Activated T-helper 17 cell treated with anti-CD3 and anti-CD28 coated beads, Interleukin-2, amount 50 U/mL, for 72 hours (primary cell): ENCODE measurements at regions not wholly inside any gene's neighbourhood (a gene's known extent, or its start where the extent isn't known, plus 50 kb on each side); places are given as distances from the start of the nearest gene placed in this dataset.

ENCODE experiments used
- ATAC-seq: fragments of 150-1000 bp; cut with Tn5 transposase; replicated peaks from 2 replicates; pipeline ENCODE4 v1.10.0; 2021; ENCODE audit warnings: mild to moderate bottlenecking, moderate library complexity
- H3K27ac Mint-ChIP-seq: one replicate; pipeline ENCODE4 v1.8.0; 2022; ENCODE audit warnings: mixed read lengths
- H3K27me3 Mint-ChIP-seq: one replicate; pipeline ENCODE4 v1.8.0; 2022; ENCODE audit warnings: mixed read lengths
- H3K36me3 Mint-ChIP-seq: one replicate; pipeline ENCODE4 v1.8.0; 2022; ENCODE audit warnings: low read depth, mild to moderate bottlenecking, mixed read lengths
- H3K4me1 Mint-ChIP-seq: one replicate; pipeline ENCODE4 v1.8.0; 2022; ENCODE audit warnings: mixed read lengths
- H3K4me3 Mint-ChIP-seq: one replicate; pipeline ENCODE4 v1.8.0; 2022; ENCODE audit warnings: mild to moderate bottlenecking, mixed read lengths
- H3K9me3 Mint-ChIP-seq: one replicate; pipeline ENCODE4 v1.8.0; 2022; ENCODE audit warnings: mixed read lengths

- no peaks in the 10 kb centered on the region for H3K4me1 Mint-ChIP-seq
- H3K27me3 Mint-ChIP-seq: no peaks in the 10 kb centered on the region
- no peak for ATAC-seq
- no peak overlapping the region for H3K27ac Mint-ChIP-seq
- no peak overlapping the region for H3K4me3 Mint-ChIP-seq
- H3K9me3 Mint-ChIP-seq: peaks cover 13% of the 10 kb centered on the region
- H3K36me3 Mint-ChIP-seq: no peaks in the 10 kb centered on the region
Observed at GRCh38 chr2:82128051-82128450, 1823.5 kb upstream of the LRRTM1 start.

DNA sequence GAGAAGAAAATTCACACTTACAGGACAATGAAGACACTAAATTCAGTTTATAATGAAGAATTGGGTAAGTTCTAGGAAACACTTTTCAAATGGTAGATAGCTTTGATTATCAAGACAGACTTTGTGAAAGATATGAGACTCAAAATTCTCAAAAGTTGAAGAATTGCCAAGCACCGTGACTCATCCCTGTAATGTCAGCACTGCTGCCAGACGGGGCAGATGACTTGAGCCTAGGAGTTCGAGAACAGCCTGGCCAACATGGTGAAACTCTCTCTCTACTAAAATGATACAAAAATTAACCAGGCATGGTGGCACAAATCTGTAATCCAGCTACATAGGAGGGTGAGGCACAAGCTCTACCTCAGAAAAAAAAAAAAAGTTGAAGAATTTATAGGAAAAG is 1820.1 kb upstream of the LRRTM1 start:
- Mint-ChIP-seq H3K4me3 (no peak overlapping the region), H3K27ac (no peak overlapping the region)

DNA sequence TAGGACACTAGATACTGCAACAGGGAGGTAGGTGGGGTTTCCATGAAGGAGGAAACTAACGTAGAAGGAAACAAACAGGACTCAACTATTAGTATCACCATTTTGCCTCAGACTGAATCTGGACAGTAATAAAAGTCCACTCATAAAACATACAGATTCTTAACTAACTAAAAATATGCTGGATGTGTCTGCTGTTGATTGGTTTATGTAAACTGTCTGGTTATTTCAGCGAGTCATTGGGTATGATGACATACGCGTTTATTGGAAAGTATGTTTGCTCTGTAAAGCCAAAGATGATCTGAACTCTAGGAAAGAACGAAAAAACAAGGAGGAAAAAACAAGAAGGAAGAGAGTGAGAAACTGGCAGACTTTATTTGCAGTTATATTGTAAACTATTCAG is 1816.1 kb upstream of the LRRTM1 start:
- H3K4me3 Mint-ChIP-seq: no peak overlapping the region
- no peak overlapping the region for H3K27ac Mint-ChIP-seq
- ATAC-seq: no peak
- peaks cover 12% of the 10 kb centered on the region for H3K9me3 Mint-ChIP-seq
- H3K27me3 Mint-ChIP-seq: no peaks in the 10 kb centered on the region
- no peaks in the 10 kb centered on the region for H3K36me3 Mint-ChIP-seq
- H3K4me1 Mint-ChIP-seq: no peaks in the 10 kb centered on the region

More for the DNA sequence above, 1820.1 kb upstream of the LRRTM1 start:
- Mint-ChIP-seq H3K4me1 (no peaks in the 10 kb centered on the region), H3K27me3 (no peaks in the 10 kb centered on the region), H3K36me3 (no peaks in the 10 kb centered on the region), H3K9me3 (peaks cover 12% of the 10 kb centered on the region)
- ATAC-seq: no peak

DNA sequence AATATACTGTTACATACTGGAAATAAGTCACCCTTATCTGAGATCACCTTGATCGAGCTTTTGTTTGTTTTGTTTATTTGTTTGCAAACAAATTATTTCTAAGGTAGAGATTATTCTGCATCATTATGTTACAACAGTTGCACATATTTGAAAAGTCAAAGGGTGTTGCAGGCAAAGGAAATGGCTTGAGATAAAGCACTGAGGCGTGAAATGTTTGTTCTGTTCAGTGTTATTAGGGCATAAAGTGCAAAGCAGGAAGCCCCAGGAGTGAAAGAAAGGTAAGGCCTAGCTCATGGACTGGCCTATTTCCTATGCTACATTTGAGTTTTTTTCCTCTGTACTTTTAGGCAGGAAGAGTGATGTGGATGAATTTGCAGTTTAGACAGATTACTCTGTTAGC is 1815.6 kb upstream of the LRRTM1 start:
- no peak overlapping the region for H3K27ac Mint-ChIP-seq
- no peak overlapping the region for H3K4me3 Mint-ChIP-seq
- H3K4me1 Mint-ChIP-seq: no peaks in the 10 kb centered on the region
- H3K9me3 Mint-ChIP-seq: peaks cover 12% of the 10 kb centered on the region
- H3K27me3 Mint-ChIP-seq: no peaks in the 10 kb centered on the region
- no peaks in the 10 kb centered on the region for H3K36me3 Mint-ChIP-seq
- ATAC-seq: no peak

DNA sequence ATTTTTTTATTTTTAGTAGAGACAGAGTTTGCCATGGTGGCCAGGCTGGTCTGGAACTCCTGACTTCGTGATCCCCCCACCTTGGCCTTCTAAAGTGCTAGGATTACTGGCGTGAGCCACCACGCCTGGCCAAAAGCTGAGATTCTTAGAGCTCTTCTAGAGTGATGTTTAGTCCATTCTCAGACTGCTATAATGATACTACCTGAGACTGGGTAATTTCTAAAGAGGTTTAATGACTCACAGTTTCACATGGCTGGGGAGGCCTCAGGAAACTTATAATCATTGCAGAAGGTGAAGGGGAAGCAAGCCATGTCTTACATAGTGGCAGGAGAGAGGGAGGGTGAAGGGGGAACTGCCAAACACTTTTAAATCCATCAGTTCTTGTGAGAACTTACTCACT is 1804.9 kb upstream of the LRRTM1 start:
- no peak for ATAC-seq
- no peaks in the 10 kb centered on the region for H3K27me3 Mint-ChIP-seq
- no peak overlapping the region for H3K4me3 Mint-ChIP-seq
- H3K27ac Mint-ChIP-seq: no peak overlapping the region
- no peaks in the 10 kb centered on the region for H3K4me1 Mint-ChIP-seq
- peaks cover 10% of the 10 kb centered on the region for H3K9me3 Mint-ChIP-seq
- H3K36me3 Mint-ChIP-seq: no peaks in the 10 kb centered on the region

- Mint-ChIP-seq H3K27me3 (no peaks in the 10 kb centered on the region), H3K27ac (no peak overlapping the region), H3K9me3 (peaks cover 8% of the 10 kb centered on the region), H3K4me3 (no peak overlapping the region), H3K36me3 (no peaks in the 10 kb centered on the region), H3K4me1 (no peaks in the 10 kb centered on the region)
- no peak for ATAC-seq
Observed at GRCh38 chr2:82098617-82099016, 1794.1 kb upstream of the LRRTM1 start.

- H3K27me3 Mint-ChIP-seq: no peaks in the 10 kb centered on the region
- no peak overlapping the region for H3K4me3 Mint-ChIP-seq
Observed at GRCh38 chr2:82089518-82089917, 1785.0 kb upstream of the LRRTM1 start.

DNA sequence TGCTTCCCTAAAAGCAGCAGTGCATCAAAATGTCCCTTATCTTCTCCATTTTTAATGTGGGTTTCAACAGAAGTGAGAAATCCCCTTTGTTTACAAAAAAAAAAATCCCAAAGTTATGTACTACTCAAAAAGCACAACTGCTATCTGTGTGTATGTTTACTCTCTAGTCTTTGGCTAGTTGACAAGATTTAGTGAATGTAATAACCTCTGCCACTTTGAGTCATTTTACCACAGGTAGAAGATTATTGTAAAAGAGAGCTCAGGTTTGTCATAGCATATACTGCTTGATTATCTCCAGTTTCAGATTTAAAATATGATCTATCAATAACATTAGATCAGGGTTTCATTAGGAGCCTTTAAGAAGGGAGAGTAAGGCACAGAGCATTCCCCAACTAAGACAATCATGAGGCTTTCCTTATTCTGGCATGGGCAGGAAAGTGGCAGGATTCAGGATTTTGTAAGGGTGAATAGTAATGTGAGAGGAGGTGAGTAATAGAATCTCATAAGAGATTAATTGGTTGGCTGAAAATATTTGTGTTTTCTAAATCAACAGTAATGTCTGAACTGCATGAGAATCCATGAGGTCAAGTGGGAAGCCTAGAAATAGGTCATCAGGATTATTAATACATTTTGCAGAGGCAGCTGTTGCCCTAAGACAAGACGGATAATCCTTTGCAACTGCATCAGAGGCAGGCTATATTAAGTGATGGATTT is 1780.3 kb upstream of the LRRTM1 start:
- Mint-ChIP-seq H3K9me3 (peaks cover 24% of the 10 kb centered on the region), H3K4me3 (no peak overlapping the region), H3K4me1 (no peaks in the 10 kb centered on the region), H3K27me3 (no peaks in the 10 kb centered on the region), H3K36me3 (no peaks in the 10 kb centered on the region), H3K27ac (no peak overlapping the region)
- ATAC-seq: no peak

More at GRCh38 chr2:82089518-82089917, 1785.0 kb upstream of the LRRTM1 start:
- no peak for ATAC-seq
- peaks cover 26% of the 10 kb centered on the region for H3K9me3 Mint-ChIP-seq
- H3K4me1 Mint-ChIP-seq: no peaks in the 10 kb centered on the region
- no peaks in the 10 kb centered on the region for H3K36me3 Mint-ChIP-seq
- no peak overlapping the region for H3K27ac Mint-ChIP-seq

DNA sequence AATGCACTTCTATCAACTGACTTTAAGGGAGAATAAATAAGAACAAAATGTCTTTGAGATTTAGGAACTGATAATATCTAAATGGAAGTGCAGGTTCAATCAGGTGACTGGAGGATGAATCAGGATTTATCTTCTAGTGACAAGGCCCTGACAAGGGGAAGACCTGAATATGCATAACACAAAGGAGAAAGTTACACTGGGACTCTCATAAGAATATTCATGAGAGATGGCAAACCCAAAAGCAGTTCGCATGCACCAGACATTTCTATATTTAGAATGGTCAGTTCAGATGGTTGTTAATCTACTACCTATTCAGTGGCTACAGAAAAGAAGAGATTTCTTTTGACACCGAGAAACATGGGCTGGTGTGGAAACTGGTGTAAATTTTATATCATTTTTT is 1771.3 kb upstream of the LRRTM1 start:
- ATAC-seq: no peak
- Mint-ChIP-seq H3K4me3 (no peak overlapping the region), H3K9me3 (peaks cover 4% of the 10 kb centered on the region), H3K4me1 (no peaks in the 10 kb centered on the region), H3K27me3 (no peaks in the 10 kb centered on the region), H3K27ac (no peak overlapping the region), H3K36me3 (no peaks in the 10 kb centered on the region)

DNA sequence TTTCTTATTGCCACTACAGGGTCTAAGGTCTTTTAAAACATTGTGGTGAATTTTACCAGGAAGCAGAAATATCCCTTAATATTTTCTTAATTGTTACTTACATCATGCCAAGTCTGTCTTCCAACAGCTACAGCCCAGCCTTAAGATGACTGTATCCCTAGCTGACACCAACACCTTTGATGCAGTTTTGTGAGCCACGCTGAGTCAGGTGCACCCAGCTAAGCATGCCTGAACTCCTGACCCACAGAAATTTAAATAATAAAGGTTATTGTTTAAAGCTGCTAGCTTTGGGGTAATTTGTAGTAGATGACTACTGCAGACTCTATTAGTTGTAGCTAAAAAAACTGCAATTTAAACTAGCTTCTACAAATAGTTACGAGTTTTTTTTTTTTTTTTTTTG is 1757.9 kb upstream of the LRRTM1 start:
- Mint-ChIP-seq H3K27me3 (no peaks in the 10 kb centered on the region), H3K4me1 (no peaks in the 10 kb centered on the region), H3K27ac (no peak overlapping the region), H3K4me3 (no peak overlapping the region), H3K9me3 (peaks cover 10% of the 10 kb centered on the region), H3K36me3 (no peaks in the 10 kb centered on the region)
- ATAC-seq: no peak

- Mint-ChIP-seq H3K4me1 (no peaks in the 10 kb centered on the region), H3K9me3 (peaks cover 3% of the 10 kb centered on the region), H3K36me3 (no peaks in the 10 kb centered on the region), H3K27ac (no peak overlapping the region), H3K4me3 (no peak overlapping the region), H3K27me3 (no peaks in the 10 kb centered on the region)
- ATAC-seq: no peak
Observed at GRCh38 chr2:82055846-82056245, 1751.3 kb upstream of the LRRTM1 start.

- H3K4me1 Mint-ChIP-seq: no peaks in the 10 kb centered on the region
- no peak overlapping the region for H3K27ac Mint-ChIP-seq
- H3K9me3 Mint-ChIP-seq: peaks cover 3% of the 10 kb centered on the region
- no peak overlapping the region for H3K4me3 Mint-ChIP-seq
- no peaks in the 10 kb centered on the region for H3K36me3 Mint-ChIP-seq
- H3K27me3 Mint-ChIP-seq: no peaks in the 10 kb centered on the region
- no peak for ATAC-seq
Observed at GRCh38 chr2:82043867-82044266, 1739.3 kb upstream of the LRRTM1 start.

DNA sequence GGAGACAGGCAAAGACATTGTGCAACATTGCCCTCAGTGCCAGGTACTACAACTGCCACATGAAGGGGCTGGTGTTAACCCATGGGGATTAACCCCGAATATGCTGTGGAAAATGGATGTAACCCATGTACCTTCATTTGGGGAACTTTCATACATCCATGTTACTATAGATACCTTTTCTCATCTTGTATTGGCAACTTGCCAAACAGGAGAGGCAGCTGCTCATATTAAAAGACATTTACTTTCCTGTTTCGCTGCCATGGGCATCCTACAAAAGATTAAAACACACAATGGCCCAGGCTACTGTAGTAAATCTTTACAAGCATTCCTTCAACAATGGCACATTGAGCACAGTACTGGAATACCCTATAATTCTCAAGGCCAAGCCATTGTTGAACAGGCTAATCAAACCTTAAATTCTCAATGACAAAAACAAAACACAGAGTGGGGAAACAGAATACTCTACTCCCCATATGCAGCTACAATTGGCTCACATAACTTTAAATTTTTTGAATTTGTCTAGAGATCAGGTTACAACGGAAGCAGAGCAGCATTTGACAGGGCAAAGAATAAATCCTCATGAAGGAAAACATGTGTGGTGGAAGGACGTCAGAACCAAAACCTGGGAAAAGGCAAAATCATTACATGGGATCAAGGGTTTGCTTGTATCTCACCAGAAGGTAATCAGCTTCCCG is 1723.5 kb upstream of the LRRTM1 start:
- H3K4me3 Mint-ChIP-seq: no peak overlapping the region
- no peaks in the 10 kb centered on the region for H3K4me1 Mint-ChIP-seq
- no peak for ATAC-seq
- no peaks in the 10 kb centered on the region for H3K27me3 Mint-ChIP-seq
- no peak overlapping the region for H3K27ac Mint-ChIP-seq
- H3K9me3 Mint-ChIP-seq: peaks cover 21% of the 10 kb centered on the region
- H3K36me3 Mint-ChIP-seq: no peaks in the 10 kb centered on the region

GRCh38 chr2:82023710-82024109 is 1719.2 kb upstream of the LRRTM1 start:
- Mint-ChIP-seq H3K36me3 (no peaks in the 10 kb centered on the region), H3K9me3 (peaks cover 16% of the 10 kb centered on the region), H3K4me3 (no peak overlapping the region), H3K27me3 (no peaks in the 10 kb centered on the region), H3K27ac (no peak overlapping the region), H3K4me1 (no peaks in the 10 kb centered on the region)
- ATAC-seq: no peak

DNA sequence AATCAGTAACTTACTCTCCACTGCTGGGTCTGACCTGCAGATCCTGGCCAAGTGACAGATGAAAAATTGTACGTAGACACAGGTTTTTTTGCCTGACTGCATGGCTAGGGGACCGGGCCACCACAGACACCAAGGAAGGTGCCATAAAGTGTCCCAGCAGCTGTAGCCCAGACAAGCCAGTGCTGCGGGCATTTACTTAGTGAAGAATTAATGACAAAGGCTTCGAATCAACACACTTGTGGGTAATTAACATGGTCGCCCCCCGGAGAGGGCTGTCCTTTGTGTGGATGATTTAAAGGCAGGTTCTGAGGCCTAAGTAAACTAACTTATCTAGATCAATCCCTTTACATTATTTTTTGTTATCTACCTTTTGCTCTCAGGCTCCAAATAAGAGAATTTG is 1709.1 kb upstream of the LRRTM1 start:
- no peaks in the 10 kb centered on the region for H3K36me3 Mint-ChIP-seq
- peaks cover 3% of the 10 kb centered on the region for H3K9me3 Mint-ChIP-seq
- no peak overlapping the region for H3K4me3 Mint-ChIP-seq

More for the DNA sequence above, 1709.1 kb upstream of the LRRTM1 start:
- Mint-ChIP-seq H3K27ac (no peak overlapping the region), H3K27me3 (no peaks in the 10 kb centered on the region), H3K4me1 (no peaks in the 10 kb centered on the region)
- ATAC-seq: no peak
